NB4 (cell line): ENCODE measurements at regions not wholly inside any gene's neighbourhood (a gene's known extent, or its start where the extent isn't known, plus 50 kb on each side); places are given as distances from the start of the nearest gene placed in this dataset.

Experiments
- DNase-seq: peaks from one replicate; pipeline ENCODE4 v3.0.0; 2010; ENCODE audit warnings: low read depth
- H3K4me3 ChIP-seq: one replicate; pipeline ENCODE4 v1.5.1; 2011; ENCODE audit warnings: mild to moderate bottlenecking, low read depth, low read length, moderate library complexity
- MYC ChIP-seq: IDR thresholded peaks from 2 replicates; pipeline ENCODE4 v1.6.1; 2011; ENCODE audit warnings: low read depth, low read length
- POLR2A ChIP-seq: IDR thresholded peaks from 2 replicates; pipeline ENCODE4 v1.6.1; 2011; ENCODE audit warnings: mild to moderate bottlenecking; ENCODE audit not compliant: insufficient read length; ENCODE audit errors: extremely low read depth
- TF ChIP-seq, protein P1 (sequence below): IDR thresholded peaks from 2 replicates; pipeline ENCODE4 v1.6.1; 2011; ENCODE audit warnings: low read depth, low read length
- TF ChIP-seq, protein P2 (sequence below): IDR thresholded peaks from one replicate; pipeline ENCODE4 v1.5.1; 2012; ENCODE audit warnings: low read depth, low read length

DNA sequence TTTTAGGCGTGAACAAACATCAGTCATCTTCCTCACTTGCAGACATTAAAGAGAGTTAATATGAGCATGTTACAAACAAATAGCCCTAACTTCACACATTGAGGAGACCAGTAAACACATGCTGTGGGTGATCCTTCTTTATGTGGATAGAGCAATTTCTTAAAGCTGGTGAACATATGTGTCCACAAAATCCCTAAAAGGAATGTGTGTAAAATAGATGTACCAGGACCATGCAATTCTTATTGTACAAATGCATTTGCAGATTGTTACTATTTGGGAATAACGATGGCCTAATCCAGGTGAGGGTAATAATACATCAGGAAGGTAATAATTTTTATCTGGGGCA, 228.9 kb downstream of the ALDH8A1 start:
- no peak overlapping the region for H3K4me3 ChIP-seq
- TF ChIP-seq, protein P1, sequence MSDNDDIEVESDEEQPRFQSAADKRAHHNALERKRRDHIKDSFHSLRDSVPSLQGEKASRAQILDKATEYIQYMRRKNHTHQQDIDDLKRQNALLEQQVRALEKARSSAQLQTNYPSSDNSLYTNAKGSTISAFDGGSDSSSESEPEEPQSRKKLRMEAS, result no peak
- no peak for TF ChIP-seq POLR2A
- TF ChIP-seq MYC, result no peak
- TF ChIP-seq, protein P2, sequence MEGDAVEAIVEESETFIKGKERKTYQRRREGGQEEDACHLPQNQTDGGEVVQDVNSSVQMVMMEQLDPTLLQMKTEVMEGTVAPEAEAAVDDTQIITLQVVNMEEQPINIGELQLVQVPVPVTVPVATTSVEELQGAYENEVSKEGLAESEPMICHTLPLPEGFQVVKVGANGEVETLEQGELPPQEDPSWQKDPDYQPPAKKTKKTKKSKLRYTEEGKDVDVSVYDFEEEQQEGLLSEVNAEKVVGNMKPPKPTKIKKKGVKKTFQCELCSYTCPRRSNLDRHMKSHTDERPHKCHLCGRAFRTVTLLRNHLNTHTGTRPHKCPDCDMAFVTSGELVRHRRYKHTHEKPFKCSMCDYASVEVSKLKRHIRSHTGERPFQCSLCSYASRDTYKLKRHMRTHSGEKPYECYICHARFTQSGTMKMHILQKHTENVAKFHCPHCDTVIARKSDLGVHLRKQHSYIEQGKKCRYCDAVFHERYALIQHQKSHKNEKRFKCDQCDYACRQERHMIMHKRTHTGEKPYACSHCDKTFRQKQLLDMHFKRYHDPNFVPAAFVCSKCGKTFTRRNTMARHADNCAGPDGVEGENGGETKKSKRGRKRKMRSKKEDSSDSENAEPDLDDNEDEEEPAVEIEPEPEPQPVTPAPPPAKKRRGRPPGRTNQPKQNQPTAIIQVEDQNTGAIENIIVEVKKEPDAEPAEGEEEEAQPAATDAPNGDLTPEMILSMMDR, result no peak
- no peak for DNase-seq

DNA sequence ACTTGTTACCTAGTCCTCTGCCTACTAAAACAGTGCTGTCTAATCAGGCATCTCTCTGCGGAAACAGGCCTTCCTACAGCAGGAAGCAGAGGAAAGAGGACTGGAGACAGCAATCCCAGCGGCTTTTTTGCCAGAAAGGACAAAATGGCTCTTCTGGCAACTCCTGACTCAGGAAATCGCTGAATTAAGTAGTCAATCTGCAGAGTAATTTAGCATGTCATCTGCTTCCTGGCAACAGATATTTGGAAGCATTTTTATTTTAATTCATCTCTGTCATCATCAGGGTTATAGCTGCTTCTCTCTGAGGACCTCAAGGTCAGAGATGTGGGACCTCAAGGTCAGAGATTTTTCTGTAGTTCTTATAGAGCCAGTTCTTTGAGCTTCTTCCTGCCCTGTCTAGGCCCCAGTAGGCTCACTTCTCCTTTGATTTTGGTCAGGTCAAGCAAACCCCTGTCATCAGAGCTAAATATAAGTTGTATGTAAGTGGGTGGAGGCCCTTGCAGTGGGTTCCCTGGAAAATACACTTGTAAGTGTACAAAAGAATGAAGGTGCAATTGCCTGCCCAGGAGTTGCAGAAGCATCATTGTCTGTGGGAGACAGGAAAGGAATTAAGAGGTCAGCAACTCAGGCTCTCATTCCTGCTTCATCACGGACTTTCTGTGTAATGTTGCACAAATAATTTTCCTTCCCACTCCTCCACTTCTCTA, 229.4 kb downstream of the ALDH8A1 start:
- no peak for DNase-seq
- no peak for TF ChIP-seq POLR2A
- TF ChIP-seq, protein P2, result no peak
- TF ChIP-seq, protein P1, result no peak
- TF ChIP-seq MYC, result no peak

DNA sequence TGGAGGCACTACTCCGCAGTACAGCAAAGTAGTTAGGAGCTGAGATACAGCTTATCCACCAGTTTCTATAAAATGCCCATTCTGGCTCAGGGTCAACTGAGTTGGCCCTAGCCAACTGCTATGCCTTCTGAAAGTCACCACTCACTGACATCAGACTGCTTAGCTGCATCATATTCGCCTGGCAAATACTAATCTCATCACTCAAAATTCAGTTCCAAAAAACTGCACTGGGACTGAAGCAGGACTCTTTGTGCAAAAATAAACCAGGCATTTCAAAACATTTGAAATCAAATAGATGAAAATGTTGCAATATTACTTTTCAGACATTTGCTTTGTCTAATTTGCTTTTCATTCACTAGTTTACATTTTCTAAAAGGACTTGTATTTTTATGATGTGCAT, 230.0 kb downstream of the ALDH8A1 start:
- TF ChIP-seq, protein P1, result no peak
- TF ChIP-seq, protein P2, result no peak
- TF ChIP-seq POLR2A, result no peak
- no peak for TF ChIP-seq MYC
- DNase-seq, result no peak
- no peak overlapping the region for H3K4me3 ChIP-seq

More for the DNA sequence above, 229.4 kb downstream of the ALDH8A1 start:
- no peak overlapping the region for H3K4me3 ChIP-seq

DNA sequence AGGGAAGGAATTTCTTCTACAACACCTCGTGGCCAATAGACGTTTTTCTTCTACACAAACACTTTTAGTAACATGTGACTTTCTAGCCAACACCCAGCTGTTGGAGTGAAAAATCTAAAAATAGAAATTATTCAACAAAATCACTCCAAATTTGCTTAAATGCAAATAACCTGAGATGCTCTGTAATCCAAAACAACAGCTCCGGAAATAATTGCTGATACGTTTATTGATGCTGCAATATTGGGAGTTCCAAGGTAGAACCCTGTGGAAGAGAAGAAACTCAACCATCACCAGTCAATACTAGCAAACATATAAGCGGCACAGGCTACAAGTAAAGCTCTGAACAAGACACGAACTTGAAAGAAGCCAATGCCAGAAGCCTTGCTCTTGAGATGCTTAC, 230.6 kb downstream of the ALDH8A1 start:
- no peak for DNase-seq
- TF ChIP-seq, protein P1, result no peak
- TF ChIP-seq, protein P2, result no peak
- TF ChIP-seq MYC (no peak), POLR2A (no peak)
- no peak overlapping the region for H3K4me3 ChIP-seq

DNA sequence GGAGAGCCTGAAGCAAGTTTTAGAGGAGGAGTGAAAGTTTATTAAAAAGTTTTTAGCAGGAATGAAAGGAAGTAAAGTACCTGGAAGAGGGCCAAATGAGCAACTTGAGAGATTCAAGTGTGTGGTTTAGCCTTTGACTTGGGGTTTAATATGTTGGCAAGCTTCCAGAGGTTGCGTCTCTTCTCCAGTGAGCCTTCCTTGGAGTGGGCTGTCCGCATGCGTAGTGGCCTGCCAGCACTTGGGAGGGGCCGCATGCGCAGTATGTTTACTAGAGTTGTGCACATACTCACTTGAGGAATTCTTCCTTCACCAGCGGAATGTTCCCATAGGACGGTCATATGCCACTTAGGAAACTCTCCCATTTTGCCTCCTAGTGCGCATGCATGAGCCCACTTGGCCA, 235.2 kb downstream of the ALDH8A1 start:
- no peak for DNase-seq
- H3K4me3 ChIP-seq, result no peak overlapping the region
- TF ChIP-seq POLR2A, result no peak
- TF ChIP-seq, protein P1, result no peak
- no peak for TF ChIP-seq MYC
- TF ChIP-seq, protein P2, result no peak
